ENCODE measurements at regions not wholly inside any gene's neighbourhood (a gene's known extent, or its start where the extent isn't known, plus 50 kb on each side); places are given as distances from the start of the nearest gene placed in this dataset.

GRCh38 chr16:86026916-86027315, 128.0 kb downstream of the IRF8 start (continued):
- TF ChIP-seq RFX5 (IDR thresholded peaks at IDR 0.05; ENCODE audit: low read depth, low read length), result no peak
- TF ChIP-seq, protein P1, sequence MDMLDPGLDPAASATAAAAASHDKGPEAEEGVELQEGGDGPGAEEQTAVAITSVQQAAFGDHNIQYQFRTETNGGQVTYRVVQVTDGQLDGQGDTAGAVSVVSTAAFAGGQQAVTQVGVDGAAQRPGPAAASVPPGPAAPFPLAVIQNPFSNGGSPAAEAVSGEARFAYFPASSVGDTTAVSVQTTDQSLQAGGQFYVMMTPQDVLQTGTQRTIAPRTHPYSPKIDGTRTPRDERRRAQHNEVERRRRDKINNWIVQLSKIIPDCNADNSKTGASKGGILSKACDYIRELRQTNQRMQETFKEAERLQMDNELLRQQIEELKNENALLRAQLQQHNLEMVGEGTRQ (IDR thresholded peaks at IDR 0.05; ENCODE audit: borderline replicate concordance, low read depth, low read length), result no peak
- TF ChIP-seq, protein P2, sequence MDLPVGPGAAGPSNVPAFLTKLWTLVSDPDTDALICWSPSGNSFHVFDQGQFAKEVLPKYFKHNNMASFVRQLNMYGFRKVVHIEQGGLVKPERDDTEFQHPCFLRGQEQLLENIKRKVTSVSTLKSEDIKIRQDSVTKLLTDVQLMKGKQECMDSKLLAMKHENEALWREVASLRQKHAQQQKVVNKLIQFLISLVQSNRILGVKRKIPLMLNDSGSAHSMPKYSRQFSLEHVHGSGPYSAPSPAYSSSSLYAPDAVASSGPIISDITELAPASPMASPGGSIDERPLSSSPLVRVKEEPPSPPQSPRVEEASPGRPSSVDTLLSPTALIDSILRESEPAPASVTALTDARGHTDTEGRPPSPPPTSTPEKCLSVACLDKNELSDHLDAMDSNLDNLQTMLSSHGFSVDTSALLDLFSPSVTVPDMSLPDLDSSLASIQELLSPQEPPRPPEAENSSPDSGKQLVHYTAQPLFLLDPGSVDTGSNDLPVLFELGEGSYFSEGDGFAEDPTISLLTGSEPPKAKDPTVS (IDR thresholded peaks at IDR 0.05; ENCODE audit: low read depth, low read length), result no peak
- no peak for TF ChIP-seq TCF12 (IDR thresholded peaks at IDR 0.05; ENCODE audit: low read depth, low read length)
- TF ChIP-seq, protein P3, sequence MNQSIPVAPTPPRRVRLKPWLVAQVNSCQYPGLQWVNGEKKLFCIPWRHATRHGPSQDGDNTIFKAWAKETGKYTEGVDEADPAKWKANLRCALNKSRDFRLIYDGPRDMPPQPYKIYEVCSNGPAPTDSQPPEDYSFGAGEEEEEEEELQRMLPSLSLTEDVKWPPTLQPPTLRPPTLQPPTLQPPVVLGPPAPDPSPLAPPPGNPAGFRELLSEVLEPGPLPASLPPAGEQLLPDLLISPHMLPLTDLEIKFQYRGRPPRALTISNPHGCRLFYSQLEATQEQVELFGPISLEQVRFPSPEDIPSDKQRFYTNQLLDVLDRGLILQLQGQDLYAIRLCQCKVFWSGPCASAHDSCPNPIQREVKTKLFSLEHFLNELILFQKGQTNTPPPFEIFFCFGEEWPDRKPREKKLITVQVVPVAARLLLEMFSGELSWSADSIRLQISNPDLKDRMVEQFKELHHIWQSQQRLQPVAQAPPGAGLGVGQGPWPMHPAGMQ (IDR thresholded peaks at IDR 0.05; ENCODE audit: borderline replicate concordance), result no peak
- TF ChIP-seq, protein P4, sequence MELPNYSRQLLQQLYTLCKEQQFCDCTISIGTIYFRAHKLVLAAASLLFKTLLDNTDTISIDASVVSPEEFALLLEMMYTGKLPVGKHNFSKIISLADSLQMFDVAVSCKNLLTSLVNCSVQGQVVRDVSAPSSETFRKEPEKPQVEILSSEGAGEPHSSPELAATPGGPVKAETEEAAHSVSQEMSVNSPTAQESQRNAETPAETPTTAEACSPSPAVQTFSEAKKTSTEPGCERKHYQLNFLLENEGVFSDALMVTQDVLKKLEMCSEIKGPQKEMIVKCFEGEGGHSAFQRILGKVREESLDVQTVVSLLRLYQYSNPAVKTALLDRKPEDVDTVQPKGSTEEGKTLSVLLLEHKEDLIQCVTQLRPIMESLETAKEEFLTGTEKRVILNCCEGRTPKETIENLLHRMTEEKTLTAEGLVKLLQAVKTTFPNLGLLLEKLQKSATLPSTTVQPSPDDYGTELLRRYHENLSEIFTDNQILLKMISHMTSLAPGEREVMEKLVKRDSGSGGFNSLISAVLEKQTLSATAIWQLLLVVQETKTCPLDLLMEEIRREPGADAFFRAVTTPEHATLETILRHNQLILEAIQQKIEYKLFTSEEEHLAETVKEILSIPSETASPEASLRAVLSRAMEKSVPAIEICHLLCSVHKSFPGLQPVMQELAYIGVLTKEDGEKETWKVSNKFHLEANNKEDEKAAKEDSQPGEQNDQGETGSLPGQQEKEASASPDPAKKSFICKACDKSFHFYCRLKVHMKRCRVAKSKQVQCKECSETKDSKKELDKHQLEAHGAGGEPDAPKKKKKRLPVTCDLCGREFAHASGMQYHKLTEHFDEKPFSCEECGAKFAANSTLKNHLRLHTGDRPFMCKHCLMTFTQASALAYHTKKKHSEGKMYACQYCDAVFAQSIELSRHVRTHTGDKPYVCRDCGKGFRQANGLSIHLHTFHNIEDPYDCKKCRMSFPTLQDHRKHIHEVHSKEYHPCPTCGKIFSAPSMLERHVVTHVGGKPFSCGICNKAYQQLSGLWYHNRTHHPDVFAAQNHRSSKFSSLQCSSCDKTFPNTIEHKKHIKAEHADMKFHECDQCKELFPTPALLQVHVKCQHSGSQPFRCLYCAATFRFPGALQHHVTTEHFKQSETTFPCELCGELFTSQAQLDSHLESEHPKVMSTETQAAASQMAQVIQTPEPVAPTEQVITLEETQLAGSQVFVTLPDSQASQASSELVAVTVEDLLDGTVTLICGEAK (IDR thresholded peaks at IDR 0.05; ENCODE audit: borderline replicate concordance), result no peak
- no peak for TF ChIP-seq YY1 (IDR thresholded peaks at IDR 0.05; ENCODE audit: low read depth, low read length)
- TF ChIP-seq LARP7 (IDR thresholded peaks at IDR 0.05), result no peak
- TF ChIP-seq NR2F1 (conservative IDR thresholded peaks at IDR 0.05), result no peak
- TF ChIP-seq MEF2A (IDR thresholded peaks at IDR 0.05; ENCODE audit: insufficient read depth, low read depth, low read length), result no peak
- TF ChIP-seq ZNF207 (IDR thresholded peaks at IDR 0.05; ENCODE audit: borderline replicate concordance), result no peak
- TF ChIP-seq ASH2L (IDR thresholded peaks at IDR 0.05; ENCODE audit: borderline replicate concordance, low read depth), result no peak

Measured in GM12878 (cell line).